ENCODE measurements at regions not wholly inside any gene's neighbourhood (a gene's known extent, or its start where the extent isn't known, plus 50 kb on each side); places are given as distances from the start of the nearest gene placed in this dataset.

- TF ChIP-seq CTCF (IDR thresholded peaks at IDR 0.05) = no peak
- TF ChIP-seq POLR2A (IDR thresholded peaks at IDR 0.05) = no peak
Measured at GRCh38 chr6:19964115-19964514, 126.9 kb downstream of the ID4 start.
